ENCODE measurements at regions not wholly inside any gene's neighbourhood (a gene's known extent, or its start where the extent isn't known, plus 50 kb on each side); places are given as distances from the start of the nearest gene placed in this dataset.
A peak's percentile ranks its signal among the peaks of the same experiment; 100 is the strongest.

GRCh38 chr18:65206551-65207260 is 544.1 kb upstream of the CDH7 start:
- Histone ChIP-seq H4K5ac (ENCODE audit: insufficient read length, low read depth, low read length) (no peak overlapping the region), H2BK5ac (ENCODE audit: insufficient read length, low read length) (no peak overlapping the region), H2BK20ac (ENCODE audit: low read depth, low read length, poor library complexity, severe bottlenecking) (no peak overlapping the region), H3K4me2 (ENCODE audit: insufficient read depth, insufficient read length, low read length) (no peak overlapping the region), H3K27me3 (ENCODE audit: insufficient read depth, low read length) (no peaks in the 10 kb centered on the region), H3K79me1 (ENCODE audit: insufficient read depth, low read depth, low read length, poor library complexity, severe bottlenecking) (no peaks in the 10 kb centered on the region), H3K56ac (ENCODE audit: insufficient read length, low read depth, low read length) (no peak overlapping the region), H4K8ac (replicated peaks; ENCODE audit: insufficient read length, low read depth, low read length) (no peak overlapping the region), H2BK120ac (ENCODE audit: low read depth, low read length, poor library complexity, severe bottlenecking) (no peak overlapping the region), H2AK5ac (ENCODE audit: insufficient read length, low read length) (no peak overlapping the region), H3T11ph (ENCODE audit: low read length) (no peak overlapping the region), H2AFZ (ENCODE audit: low read length) (no peak overlapping the region), H3K9me3 (ENCODE audit: control insufficient read depth, low read depth, low read length) (no peaks in the 10 kb centered on the region), H3K18ac (ENCODE audit: insufficient read length, low read depth, low read length) (no peak overlapping the region), H3K9ac (ENCODE audit: extremely low read depth, insufficient read length, low read length) (no peak overlapping the region), H3K14ac (ENCODE audit: insufficient read depth, low read length) (no peak overlapping the region), H3K23ac (ENCODE audit: insufficient read length, low read depth, low read length) (no peak overlapping the region), H2BK15ac (ENCODE audit: low read depth, low read length) (no peak overlapping the region), H2BK12ac (ENCODE audit: insufficient read length, low read depth, low read length) (no peak overlapping the region), H3K23me2 (ENCODE audit: insufficient read length, low read depth, low read length, poor library complexity, severe bottlenecking) (no peaks in the 10 kb centered on the region), H3K79me2 (ENCODE audit: insufficient read depth, low read length) (no peaks in the 10 kb centered on the region), H3K27ac (ENCODE audit: insufficient read length, low read depth, low read length) (no peak overlapping the region), H4K20me1 (ENCODE audit: control insufficient read depth, insufficient read depth, insufficient read length) (no peaks in the 10 kb centered on the region), H4K91ac (ENCODE audit: insufficient read length, low read depth, low read length) (no peak overlapping the region), H3K4me1 (ENCODE audit: insufficient read depth, low read length) (no peaks in the 10 kb centered on the region), H3K4ac (ENCODE audit: low read depth, low read length) (no peak overlapping the region)
- H3K4me3 Mint-ChIP-seq, result no peak overlapping the region
- H3K27me3 Mint-ChIP-seq (ENCODE audit: low read depth), result no peaks in the 10 kb centered on the region
- peak; percentile 80 for DNase-seq
- no peak overlapping the region for H3K27ac Mint-ChIP-seq
- H3K36me3 Mint-ChIP-seq (ENCODE audit: insufficient read depth in 1 of 3, low read depth in 3 of 3), result no peaks in the 10 kb centered on the region
- peaks cover 4 to 5% of the 10 kb centered on the region in 2 experiments; a peak in 3 of 4 replicates for H3K4me1 Mint-ChIP-seq
- peak; percentile 73 for TF ChIP-seq CTCF (conservative IDR thresholded peaks at IDR 0.05)
- H3K9me3 Mint-ChIP-seq, result no peaks in the 10 kb centered on the region
- no CpG with 5 or more reads among the region's 24 CpGs for whole genome bisulfite sequencing (ENCODE audit: extremely low coverage, insufficient read length, low lambda C conversion rate)
